GM12874 (cell line): ENCODE measurements at regions not wholly inside any gene's neighbourhood (a gene's known extent, or its start where the extent isn't known, plus 50 kb on each side); places are given as distances from the start of the nearest gene placed in this dataset.

ENCODE experiments used
- TF ChIP-seq, protein P1 (sequence below): IDR thresholded peaks from 2 replicates; pipeline ENCODE4 v1.5.1; 2011; ENCODE audit warnings: low read depth, mild to moderate bottlenecking, control low read depth, low read length, moderate library complexity; ENCODE audit not compliant: insufficient read depth

DNA sequence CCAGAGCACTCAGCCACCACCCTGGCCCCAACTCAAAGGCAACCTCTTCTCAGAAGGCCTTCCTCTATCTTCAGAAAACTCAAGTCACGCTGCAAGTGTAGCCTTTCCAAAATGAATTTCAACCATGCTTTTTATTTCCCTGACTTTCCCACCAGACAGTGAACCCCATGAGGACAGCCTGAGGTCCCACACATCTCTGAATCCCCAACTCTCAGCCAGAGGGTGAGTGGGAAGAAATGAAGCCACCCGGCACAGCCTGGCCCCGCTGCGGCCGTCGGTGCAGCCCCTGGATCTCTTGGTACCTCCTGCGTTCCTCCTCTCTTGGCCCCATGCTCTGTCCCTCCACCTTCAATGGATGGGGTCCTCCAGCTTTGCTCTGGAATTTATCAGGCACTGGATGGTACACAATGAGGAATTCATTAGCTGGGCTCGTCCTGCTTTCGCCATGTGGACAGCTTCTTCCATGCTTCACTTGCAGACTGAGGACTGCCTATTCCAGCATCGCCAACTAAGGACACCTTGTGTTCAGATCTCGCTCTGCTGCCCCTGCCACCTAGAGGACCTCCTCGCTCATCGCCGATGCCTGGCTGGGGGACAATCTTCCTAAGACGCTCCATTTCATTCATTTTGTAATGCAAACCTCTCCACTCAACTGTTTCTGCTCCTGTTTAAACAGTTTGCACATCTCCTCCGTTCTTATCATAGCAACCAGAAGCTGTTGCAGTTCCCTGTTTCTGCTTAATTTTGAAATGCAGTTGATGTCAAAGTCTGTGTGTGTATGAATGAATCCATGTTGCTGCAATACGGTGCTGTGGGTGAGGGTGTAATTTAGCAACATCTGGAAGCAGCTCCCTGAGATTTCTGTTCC, 672.1 kb downstream of the TBC1D22A start:
- TF ChIP-seq, protein P1, sequence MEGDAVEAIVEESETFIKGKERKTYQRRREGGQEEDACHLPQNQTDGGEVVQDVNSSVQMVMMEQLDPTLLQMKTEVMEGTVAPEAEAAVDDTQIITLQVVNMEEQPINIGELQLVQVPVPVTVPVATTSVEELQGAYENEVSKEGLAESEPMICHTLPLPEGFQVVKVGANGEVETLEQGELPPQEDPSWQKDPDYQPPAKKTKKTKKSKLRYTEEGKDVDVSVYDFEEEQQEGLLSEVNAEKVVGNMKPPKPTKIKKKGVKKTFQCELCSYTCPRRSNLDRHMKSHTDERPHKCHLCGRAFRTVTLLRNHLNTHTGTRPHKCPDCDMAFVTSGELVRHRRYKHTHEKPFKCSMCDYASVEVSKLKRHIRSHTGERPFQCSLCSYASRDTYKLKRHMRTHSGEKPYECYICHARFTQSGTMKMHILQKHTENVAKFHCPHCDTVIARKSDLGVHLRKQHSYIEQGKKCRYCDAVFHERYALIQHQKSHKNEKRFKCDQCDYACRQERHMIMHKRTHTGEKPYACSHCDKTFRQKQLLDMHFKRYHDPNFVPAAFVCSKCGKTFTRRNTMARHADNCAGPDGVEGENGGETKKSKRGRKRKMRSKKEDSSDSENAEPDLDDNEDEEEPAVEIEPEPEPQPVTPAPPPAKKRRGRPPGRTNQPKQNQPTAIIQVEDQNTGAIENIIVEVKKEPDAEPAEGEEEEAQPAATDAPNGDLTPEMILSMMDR: no peak

DNA sequence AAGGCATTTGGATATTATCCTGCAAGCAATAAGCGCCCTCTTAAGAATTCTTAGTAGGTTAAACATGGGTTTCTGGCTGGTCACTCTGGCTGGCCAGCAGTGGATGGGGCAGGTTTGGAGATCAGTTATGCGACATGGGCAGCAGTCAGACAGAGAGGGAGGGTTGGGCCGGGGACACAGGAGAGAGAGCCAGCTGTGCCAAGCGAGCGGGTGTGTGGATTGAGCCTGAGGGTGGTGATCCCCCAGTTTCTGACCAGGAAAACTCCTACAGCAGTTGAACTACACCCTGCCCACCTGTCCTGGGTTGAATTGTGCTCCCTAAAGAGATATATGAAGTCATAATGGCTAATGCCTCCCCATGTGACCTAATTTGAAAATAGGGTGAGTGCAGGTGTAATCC, 671.2 kb downstream of the TBC1D22A start:
- TF ChIP-seq, protein P1: no peak

DNA sequence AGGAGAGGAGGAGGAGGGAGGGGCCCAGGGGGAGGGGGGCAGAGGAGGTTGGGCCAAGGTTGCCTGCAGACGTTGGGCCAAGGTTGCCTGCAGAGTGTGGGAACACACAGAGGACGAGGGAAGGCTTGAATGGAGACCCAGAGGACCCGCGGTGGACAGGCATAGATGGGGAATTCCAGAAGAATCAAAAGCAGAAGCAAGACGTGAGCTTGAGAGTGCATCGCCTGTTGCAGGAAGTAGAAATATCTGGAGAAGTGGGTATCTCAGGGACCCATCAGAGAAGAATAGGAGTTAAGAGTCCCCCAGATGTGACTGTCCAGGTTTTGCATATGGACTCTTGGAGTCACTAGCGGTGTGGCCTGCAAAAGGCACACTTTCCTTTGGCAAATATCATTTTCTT, 670.2 kb downstream of the TBC1D22A start:
- TF ChIP-seq, protein P1: no peak

DNA sequence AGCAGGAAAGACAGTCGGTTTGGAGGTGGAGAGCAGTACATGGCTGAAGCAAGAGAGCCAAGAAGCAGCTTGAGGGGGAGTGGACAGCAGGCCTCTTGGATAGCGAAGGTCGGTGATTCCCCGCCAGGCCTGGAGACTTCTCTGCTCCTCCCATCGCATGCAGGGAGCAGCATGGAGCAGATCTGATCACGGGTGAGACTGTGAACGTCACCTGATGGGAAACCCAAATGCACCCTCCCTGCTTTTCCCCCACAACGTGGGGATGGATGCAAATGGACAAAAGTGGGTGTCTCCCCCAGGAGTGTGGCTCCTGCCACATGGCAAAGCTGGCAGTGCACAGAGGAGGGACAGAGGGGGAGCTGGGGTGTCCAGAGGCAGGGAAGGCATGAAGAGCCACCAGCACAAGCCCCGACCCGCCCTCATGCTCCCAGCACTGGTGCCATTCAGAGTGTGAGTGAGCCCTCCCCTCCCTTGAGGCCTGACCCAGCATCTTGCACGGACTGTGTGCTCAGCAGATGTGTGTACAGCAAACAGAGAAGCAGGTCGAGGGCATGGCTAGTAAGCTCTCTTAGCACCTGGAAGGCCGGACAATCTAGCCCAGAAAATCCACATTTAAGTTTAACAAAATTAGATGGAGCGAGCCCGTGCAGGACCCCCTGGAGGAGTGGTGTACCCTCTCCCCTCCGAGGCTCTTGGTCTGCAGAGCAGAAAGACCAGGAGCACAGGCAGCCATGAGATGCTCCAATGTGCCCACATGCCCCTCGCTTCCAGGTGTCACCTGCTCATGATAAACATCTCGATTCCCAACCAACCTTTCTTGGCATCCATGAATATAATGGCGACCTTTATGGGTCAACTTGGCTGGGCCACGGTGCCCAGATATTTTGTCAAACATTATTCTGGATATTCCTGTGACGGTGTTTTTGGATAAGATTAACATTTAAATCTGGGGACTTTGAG, 661.7 kb downstream of the TBC1D22A start:
- TF ChIP-seq, protein P1: no peak

DNA sequence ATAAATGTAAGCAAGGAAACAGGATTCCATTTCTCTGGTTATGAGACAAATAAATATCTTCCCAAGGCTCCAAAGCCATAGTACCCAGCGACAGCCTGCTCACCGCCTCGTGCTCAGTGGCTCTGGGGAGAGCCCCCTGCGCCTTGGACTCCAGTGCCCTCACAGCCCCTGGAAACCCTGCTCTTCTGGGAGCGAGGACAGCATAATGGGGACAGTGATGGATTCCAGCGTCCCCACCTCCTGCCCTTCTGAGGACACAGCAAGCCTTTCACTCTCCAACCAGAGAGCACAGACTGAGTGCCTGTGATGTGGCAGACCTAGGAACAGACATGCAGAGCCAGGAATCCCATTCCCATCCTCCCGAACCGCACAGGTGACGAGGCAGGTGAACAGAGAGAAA, 660.8 kb downstream of the TBC1D22A start:
- TF ChIP-seq, protein P1: no peak

DNA sequence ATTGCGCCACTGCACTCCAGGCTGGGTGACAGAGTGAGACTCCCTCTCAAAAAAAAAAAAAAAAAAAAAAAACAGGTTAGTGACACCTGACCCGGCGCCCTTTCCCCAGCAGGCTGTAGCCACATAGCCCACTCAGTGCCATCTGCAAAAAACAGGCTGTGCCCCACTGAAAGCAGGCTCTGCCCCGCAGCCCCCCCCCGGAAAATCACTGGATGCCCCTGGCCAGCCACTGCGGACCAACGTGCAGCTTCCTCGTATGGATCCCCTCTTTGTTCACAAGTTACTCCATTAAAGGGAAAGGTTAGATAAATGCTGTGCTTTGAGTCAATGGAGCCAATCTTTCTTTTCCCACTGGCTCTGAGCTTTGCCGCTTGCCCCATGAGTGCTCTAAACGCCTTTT, 660.3 kb downstream of the TBC1D22A start:
- TF ChIP-seq, protein P1: no peak

DNA sequence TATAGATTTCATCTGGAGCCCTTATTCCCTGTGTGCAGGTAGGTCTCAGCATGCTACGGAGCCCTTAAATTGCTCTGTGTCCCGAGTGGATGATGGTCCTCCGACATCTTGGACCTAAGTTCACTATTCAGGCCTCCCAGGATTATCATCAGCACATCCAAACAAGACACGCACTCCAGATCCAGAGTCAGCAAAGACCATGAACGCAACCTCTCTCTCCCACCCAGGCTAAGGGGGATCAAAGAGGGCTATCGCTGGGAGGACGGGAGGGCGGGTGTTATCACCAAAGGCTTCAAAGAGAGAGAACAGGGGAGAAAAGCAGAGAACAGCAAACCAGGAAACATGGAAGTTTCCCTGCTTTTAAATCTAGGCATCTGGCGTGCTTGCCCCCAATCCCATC, 659.4 kb downstream of the TBC1D22A start:
- TF ChIP-seq, protein P1: no peak
